GM12892 (cell line): ENCODE measurements at regions not wholly inside any gene's neighbourhood (a gene's known extent, or its start where the extent isn't known, plus 50 kb on each side); places are given as distances from the start of the nearest gene placed in this dataset.

Experiments used
- DNase-seq: peaks from one replicate; pipeline ENCODE4 v3.0.0; 2011; ENCODE audit not compliant: insufficient read length
- FAIRE-seq: peaks from 2 replicates; lab custom pipeline; 2011; peaks lifted over from hg19 to GRCh38; lab: Jason Lieb, UNC
- POLR2A ChIP-seq: IDR thresholded peaks from 2 replicates; pipeline ENCODE4 v1.6.1; 2011; ENCODE audit warnings: low read depth, low read length, control low read depth
- POLR2AphosphoS5 ChIP-seq: IDR thresholded peaks from 2 replicates; pipeline ENCODE4 v1.6.1; 2011; ENCODE audit warnings: low read depth, low read length, control low read depth
- TAF1 ChIP-seq: IDR thresholded peaks from 2 replicates; pipeline ENCODE4 v1.6.1; 2011; ENCODE audit warnings: low read depth, mild to moderate bottlenecking, control low read depth, low read length, borderline replicate concordance

DNA sequence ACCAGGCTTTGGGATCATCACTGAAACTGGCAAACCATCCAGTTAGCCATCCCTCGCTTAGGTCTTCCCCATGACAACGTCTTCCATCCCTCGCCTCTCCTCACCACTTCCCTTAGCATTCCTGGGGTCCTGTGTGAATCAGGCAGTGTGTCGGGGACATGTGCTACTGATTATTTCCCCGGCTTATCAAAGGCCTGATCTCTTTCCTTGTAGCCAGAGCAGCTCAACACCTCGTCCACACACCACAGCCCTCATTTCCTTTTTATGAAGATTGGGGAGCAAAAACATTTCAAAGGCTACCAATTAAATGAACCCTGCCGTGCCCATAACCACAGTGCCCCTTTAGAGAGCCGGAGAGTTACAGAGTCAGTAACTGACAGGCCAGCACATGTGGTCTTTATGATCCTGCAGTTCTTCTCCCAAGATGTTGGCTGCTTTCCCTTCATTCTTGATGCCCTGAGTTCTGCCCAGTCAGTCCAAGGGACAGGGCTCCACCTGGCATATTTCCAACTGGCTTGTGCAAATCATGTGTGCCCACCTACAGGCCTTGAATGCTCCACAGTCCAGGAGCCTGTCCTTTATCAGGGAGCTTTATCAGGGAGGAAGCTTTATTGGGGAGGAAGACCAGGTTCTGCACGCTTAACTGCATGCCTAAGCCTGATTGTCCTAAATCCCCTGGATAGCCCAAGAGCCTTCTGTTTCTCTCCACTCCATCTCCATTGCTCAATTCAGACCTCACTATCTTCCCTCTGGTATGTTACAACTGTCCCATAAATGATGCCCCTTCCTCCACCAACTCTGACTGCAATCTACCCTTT is 343.1 kb downstream of the CYRIA start:
- TF ChIP-seq POLR2A (no peak), POLR2AphosphoS5 (no peak), TAF1 (no peak)
- DNase-seq, result no peak
- no peak for FAIRE-seq

DNA sequence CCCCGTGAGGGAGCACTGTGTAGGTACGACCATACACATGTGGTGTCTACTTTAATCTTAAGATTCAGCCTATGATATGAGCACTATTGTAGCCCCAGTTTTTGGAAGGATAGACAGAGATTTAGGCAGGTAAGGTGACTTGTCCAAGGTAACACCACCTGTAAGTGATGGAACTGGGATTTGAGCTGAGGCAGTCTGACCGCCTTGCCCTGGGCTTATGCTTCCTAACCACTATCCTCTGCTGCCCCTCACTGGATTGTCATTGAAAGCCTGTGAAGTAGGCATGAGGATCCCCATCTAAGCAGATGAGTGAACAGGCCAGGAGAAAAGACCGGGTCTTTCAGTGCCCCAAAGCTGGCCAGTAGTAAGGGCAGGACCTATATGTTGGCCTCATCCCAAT is 343.8 kb downstream of the CYRIA start:
- DNase-seq (no peak), FAIRE-seq (no peak)
- TF ChIP-seq POLR2A (no peak), TAF1 (no peak), POLR2AphosphoS5 (no peak)

DNA sequence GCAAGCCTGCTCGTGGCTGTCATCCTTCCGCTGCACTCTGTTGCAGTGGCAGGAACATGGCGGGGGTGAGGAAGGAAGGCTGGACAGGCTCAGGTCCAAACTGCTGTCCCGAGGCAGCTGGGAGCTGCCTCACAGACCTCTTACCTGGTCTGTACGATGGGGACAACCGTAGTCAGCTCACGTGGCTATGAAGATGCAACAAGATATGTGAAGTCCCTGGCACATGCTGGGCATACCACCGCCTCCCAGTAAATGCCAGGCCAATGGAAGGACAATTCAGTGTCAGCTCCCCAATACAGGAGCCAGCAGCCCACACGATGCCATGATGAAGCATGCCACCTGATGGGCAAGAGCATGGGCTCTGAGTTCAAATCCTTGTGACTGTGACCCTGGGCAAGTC is 344.4 kb downstream of the CYRIA start:
- DNase-seq, result no peak
- TF ChIP-seq POLR2A (no peak), POLR2AphosphoS5 (no peak), TAF1 (no peak)
- FAIRE-seq, result no peak

DNA sequence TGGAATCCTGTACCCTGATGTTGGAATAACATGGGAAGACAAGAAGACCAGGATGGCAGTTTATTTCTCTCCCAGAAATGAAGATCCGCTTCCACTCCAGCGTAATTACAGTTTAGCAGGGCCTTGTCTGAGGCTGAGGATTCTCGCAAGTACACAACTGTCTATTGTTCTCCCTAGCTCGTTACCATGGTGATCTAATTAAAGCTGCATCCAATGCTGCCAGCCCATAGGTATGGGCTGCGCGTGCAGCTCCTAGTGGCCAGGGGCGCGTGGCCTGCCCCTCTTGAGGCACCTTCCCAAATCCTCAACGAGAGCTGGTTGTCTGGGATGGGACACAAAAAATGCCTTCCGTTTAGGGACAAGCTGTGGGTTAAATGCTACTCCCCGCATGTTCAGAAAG is 344.9 kb downstream of the CYRIA start:
- FAIRE-seq (no peak), DNase-seq (no peak)
- TF ChIP-seq TAF1 (no peak), POLR2A (no peak), POLR2AphosphoS5 (no peak)

DNA sequence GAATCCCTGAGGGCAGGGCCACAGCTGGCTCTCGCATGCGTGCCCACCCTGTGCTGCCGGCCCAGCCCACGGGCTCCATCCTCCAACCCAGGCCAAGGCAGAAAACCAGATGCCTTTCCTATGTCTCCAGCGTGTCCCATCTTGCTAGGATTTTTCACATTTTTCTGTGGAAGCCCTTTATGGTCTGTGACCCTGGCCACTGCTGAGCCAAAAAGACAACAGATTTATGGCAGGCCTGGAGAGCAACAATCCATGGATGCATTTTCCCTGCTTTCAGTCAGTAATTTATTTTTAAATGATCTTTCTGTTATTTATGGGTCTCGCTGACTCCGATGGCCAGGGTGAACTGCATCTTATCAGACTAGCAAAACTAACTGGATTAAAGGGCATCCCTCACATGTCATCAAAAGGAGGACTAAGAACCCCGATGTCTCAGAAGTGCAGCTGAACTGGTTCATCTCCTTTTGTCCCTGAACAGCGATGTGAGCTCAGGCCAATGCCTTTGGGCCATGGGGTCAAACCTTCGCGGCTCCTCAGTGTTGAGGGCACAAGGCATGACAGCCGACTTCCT is 346.0 kb downstream of the CYRIA start:
- FAIRE-seq (no peak), DNase-seq (no peak)
- TF ChIP-seq POLR2A (no peak), POLR2AphosphoS5 (no peak), TAF1 (no peak)

DNA sequence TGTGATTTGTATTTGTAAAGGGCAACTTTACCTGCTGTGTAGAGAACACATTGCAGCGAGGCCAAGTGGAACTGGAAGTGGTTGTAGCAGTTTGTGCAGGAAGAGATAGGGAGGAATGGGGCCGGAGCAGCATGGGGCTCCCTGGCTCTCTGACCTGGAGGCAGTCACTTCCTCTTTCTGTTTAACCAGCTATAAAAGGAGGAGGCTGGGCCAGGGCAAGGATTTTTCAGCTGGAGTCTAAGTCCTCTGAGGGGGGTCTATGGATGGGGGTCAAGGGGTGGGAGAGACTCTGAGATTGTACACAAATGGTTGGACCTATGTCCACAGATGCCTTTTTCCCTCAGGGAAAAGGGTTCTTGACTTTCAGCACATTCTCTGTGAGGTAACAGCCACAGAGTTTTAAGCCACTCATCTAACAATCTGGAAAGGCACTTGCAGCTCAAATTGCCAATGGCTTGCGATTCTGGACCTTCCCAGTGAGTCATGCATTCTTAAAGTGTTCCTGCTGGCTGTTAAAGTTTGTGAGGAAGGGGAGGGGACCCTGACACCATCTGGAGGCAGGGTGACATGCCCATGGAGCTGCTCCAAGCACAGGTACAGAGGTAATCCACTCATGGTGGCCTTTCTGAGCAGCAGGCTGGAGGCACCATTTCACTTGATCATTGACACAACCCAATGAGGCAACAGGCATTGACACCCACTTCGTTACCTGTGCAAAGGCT is 347.0 kb downstream of the CYRIA start:
- TF ChIP-seq POLR2AphosphoS5 (no peak), POLR2A (no peak), TAF1 (no peak)
- DNase-seq, result no peak
- no peak for FAIRE-seq

DNA sequence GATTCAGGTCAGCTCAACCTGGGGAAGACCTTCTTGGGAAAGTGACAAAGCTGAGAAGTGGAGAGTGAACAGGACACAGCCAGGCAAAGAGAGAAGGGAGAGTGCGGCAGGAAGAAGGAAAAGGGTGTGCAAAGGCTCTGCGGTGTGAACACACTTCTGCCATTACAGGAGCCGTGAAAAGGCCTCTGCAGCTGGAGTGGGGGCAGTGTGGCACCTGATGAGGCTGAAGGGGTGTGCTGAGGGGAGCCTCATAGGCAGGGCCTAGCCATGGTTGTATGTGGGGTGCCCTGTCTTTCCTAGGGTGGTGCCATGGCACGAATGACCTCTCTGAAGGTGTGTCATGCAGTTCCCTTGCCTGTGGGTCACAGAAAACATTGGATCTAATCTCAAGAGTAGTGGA is 347.6 kb downstream of the CYRIA start:
- FAIRE-seq (no peak), DNase-seq (no peak)
- TF ChIP-seq POLR2AphosphoS5 (no peak), TAF1 (no peak), POLR2A (no peak)

DNA sequence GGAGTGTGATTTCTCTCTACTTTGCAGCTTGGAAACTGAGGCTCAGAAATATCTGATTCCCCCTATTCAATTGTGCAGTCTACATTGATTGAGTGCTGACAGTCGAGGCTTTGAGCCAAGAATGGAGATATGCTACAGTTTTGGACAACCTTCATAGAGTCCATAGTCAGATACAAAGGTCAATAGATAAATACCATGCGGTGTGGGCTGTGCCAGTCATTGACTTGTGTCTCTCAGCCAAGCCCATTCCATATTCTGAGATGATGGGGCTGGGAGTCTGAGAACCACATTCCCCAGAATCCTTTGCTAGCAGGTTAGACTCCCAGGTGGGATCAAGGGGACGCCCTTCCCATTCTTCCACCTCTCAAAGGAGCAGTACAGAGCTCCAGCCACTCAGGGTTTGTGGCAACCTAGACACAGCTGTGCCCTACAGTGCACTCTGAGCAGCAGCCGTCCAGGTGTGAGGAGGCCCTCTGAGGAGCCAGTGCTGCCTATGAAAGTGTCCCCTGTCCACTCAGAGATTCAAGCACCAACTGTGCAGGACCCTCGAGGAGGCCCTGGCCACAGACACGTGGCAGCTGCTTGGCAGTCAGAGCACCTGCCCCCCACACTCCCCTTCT is 348.3 kb downstream of the CYRIA start:
- no peak for DNase-seq
- FAIRE-seq, result no peak
- no peak for TF ChIP-seq POLR2A
- no peak for TF ChIP-seq POLR2AphosphoS5
- no peak for TF ChIP-seq TAF1

DNA sequence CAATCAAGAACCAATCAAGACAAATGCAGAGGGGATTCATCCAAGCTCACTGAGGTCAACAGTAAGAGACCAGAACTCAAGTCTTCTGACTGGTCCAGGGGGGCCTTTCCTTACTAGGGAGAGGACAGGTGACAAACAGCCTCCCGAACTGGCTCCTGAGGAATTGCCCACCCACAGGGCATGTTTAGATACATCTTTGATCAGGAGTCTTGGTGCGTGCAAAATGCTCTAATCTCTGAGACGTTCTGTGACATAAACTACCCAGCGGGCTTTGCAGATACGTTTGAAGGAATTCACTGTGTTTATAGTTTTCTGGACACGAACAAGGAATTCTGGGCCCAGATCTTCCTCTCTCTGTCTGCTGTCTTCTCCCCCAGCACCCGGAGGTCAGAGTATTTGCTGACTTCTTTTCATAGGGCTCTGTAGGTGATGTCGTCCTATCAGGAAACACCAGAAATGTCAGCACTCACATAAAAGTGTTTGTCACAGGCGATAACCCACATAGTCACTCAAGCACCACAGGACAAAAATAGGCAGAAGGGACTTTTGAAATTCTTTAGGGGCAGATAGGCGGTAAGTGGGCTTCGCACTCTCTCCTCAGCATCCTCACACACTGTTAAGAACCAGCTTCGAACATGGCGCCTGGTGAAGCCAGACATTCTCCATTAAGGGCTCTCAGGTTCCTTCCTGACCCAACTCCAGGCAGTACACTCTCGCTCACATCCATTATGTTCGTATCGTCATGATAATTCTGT is 349.0 kb downstream of the CYRIA start:
- no peak for TF ChIP-seq TAF1
- TF ChIP-seq POLR2A, result no peak
- no peak for TF ChIP-seq POLR2AphosphoS5
- FAIRE-seq (no peak), DNase-seq (no peak)

DNA sequence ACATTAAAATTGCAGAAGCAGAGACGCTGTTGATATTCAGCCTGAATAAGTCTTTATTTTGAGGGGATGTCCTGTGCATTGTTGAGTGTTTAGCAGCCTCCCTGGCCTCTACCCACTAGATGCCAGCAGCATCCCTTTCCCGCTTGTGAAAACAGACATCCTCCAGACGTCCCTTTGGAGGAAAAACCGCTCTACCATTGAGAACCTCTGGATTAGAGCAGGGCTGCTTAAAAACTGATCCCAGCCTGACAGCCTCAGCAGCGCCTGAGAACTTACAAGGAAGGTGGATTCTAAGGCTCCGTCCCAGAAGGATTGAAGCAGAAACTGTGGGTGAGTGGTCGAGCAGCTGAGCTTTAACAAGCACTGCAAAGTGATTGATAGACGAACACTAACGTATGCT is 349.7 kb downstream of the CYRIA start:
- TF ChIP-seq POLR2A (no peak), TAF1 (no peak), POLR2AphosphoS5 (no peak)
- no peak for DNase-seq

DNA sequence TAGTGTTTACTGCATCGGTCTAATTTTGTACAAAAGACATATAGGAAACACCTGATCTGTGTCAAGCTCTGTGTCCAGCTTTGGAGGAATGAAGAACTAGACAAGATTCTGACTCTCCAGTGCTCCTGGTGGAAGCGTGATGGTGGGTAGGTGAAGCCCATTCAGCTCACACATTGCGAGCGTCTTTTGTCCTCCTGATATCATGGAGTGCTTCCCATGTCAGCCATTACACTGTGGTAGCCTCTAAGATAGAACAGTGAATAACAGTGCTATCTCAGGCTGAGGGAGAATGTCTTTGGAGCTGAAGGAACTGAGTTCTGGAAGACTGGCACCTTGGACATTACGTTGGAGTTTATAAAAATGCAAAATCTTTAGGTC is 350.2 kb downstream of the CYRIA start:
- no peak for TF ChIP-seq TAF1
- no peak for TF ChIP-seq POLR2A
- TF ChIP-seq POLR2AphosphoS5, result no peak
- no peak for FAIRE-seq
- DNase-seq, result no peak

More for the DNA sequence above, 349.7 kb downstream of the CYRIA start:
- FAIRE-seq, result no peak
